HEK293 (cell line): ENCODE measurements at regions not wholly inside any gene's neighbourhood (a gene's known extent, or its start where the extent isn't known, plus 50 kb on each side); places are given as distances from the start of the nearest gene placed in this dataset.

Experiments
- ATF2 ChIP-seq: fragments of 450-650 bp; formaldehyde crosslinking; IDR thresholded peaks from 2 replicates; pipeline ENCODE4 v1.5.1; 2016; ENCODE audit warnings: missing biosample characterization, missing genetic modification characterization, low read depth
- CTCF ChIP-seq: fragments of 450-650 bp; formaldehyde crosslinking; IDR thresholded peaks from 2 replicates; pipeline ENCODE4 v1.5.1; 2016; ENCODE audit warnings: missing biosample characterization, missing genetic modification characterization
- PBX3 ChIP-seq: sonication (generic); formaldehyde crosslinking; IDR thresholded peaks from 2 replicates; pipeline ENCODE4 v1.8.1; 2022; ENCODE audit warnings: mild to moderate bottlenecking, moderate library complexity, missing genetic modification reagents
- YY1 ChIP-seq: fragments of 450-650 bp; formaldehyde crosslinking; IDR thresholded peaks from 2 replicates; pipeline ENCODE4 v1.5.1; 2018; ENCODE audit warnings: missing biosample characterization, missing genetic modification characterization
- ZBTB11 ChIP-seq: fragments of 450-650 bp; formaldehyde crosslinking; conservative IDR thresholded peaks from 2 replicates; pipeline ENCODE4 v1.5.1; 2016; ENCODE audit warnings: low read depth, missing biosample characterization, missing genetic modification characterization
- ZFP37 ChIP-seq: fragments of 450-650 bp; formaldehyde crosslinking; IDR thresholded peaks from 2 replicates; pipeline ENCODE4 v1.5.1; 2016; ENCODE audit warnings: missing biosample characterization, missing genetic modification characterization
- ZIC2 ChIP-seq: fragments of 450-650 bp; formaldehyde crosslinking; IDR thresholded peaks from 2 replicates; pipeline ENCODE4 v1.5.1; 2016; ENCODE audit warnings: missing biosample characterization, missing genetic modification characterization
- ZNF121 ChIP-seq: fragments of 450-650 bp; formaldehyde crosslinking; IDR thresholded peaks from 2 replicates; pipeline ENCODE4 v1.5.1; 2016; ENCODE audit warnings: missing biosample characterization, missing genetic modification characterization
- ZNF23 ChIP-seq: fragments of 450-650 bp; formaldehyde crosslinking; IDR thresholded peaks from 2 replicates; pipeline ENCODE4 v1.5.1; 2016; ENCODE audit warnings: missing biosample characterization, missing genetic modification characterization, borderline replicate concordance

- TF ChIP-seq ZNF23 (tag by site-specific recombination) (no peak), ZIC2 (tag by site-specific recombination) (no peak), ZFP37 (tag by site-specific recombination) (no peak), CTCF (tag by site-specific recombination) (no peak), PBX3 (CRISPR knock-in tag) (no peak), YY1 (tag by site-specific recombination) (no peak), ATF2 (tag by site-specific recombination) (no peak), ZNF121 (no peak), ZBTB11 (tag by site-specific recombination) (no peak)
Measured at GRCh38 chr10:44193166-44193565, 191.7 kb downstream of the CXCL12 start.
